ENCODE measurements at regions not wholly inside any gene's neighbourhood (a gene's known extent, or its start where the extent isn't known, plus 50 kb on each side); places are given as distances from the start of the nearest gene placed in this dataset.

DNA sequence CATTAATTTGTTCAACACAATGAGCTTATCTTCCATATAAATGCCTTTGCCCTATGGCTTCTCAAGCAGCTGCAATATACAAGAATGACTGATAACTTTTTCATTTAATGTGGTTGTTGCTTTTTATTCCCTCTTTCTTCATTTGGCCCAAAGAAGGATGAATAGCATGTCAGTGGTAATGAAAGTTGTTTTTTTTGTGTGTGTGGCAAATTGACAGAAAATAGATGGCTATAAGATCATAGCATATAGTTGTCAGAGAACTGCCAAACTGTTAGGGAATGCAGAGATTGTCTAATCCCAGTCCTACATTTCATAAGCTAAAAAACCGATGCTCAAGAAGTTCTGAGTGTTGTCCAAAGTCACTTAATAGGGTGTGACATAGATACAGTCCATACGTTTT lies 244.3 kb downstream of the ACTR3 start:
- DNase-seq = no peak

DNA sequence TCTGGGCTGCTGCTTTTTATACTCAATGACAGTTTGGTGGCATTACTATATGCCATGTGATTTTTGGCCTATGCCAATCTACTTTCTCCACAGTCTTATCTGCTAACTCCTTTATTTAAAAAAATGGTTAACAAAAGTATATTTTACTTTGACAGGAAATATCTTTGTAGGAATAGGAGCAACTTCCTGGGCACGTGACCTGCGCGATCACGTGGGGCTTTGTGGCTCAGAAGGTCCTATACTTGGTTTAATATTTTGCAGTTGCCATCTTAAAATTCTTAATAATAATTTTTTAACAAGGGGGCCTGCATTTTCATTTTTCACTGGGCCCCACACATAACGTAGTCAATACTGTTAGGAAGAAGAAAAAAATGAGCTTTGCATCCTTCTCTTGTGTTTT lies 249.7 kb downstream of the ACTR3 start:
- DNase-seq = no peak

DNA sequence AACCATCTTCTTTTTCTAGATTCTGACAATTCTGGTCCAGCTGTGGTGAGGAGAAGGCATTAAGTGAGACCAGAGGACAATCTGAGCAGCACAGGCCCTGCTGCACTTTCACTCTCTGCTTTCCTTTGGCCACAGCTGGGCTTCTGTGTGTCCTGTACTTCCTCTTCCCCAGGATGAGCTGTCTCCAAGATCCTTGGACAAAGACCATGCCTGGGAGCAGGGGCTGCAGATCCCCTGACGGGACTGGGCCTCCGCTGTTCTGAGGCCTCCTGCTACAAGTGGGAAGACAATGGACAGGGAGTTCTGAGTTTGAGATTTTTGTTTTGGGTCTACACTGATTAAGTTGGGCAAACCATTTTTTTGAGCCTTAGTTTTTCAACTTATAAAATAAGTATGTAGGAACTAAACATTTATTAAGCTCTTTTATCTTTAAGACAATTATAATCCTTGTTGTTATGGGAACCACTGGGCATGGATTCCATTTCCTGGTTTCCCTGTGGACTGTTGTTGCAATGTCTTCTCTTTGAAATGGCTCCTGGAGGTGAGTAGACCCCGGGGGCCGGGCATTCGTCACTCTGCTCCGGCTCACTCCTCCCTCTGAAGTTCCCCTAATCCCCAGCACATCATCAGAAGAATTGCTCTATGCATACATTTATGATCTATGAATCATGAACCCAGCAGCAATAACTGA lies 266.6 kb downstream of the ACTR3 start:
- peak; percentile 5 for DNase-seq

DNA sequence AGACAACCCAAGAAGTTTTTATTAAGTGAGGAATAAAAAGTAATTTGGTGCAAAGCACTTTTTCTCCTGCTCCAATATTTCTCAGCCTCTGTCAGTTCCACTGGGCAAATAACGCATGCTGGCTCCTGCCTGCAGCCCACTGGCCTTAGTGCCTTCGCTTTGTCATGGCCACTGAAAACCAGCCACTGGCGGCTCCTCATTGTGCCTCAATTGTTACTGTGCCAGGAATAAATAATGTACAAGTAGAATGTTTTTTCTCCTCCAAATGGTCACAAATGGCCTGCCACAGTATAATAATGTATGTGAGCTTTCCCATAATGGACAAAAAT lies 267.1 kb downstream of the ACTR3 start:
- DNase-seq = no peak

DNA sequence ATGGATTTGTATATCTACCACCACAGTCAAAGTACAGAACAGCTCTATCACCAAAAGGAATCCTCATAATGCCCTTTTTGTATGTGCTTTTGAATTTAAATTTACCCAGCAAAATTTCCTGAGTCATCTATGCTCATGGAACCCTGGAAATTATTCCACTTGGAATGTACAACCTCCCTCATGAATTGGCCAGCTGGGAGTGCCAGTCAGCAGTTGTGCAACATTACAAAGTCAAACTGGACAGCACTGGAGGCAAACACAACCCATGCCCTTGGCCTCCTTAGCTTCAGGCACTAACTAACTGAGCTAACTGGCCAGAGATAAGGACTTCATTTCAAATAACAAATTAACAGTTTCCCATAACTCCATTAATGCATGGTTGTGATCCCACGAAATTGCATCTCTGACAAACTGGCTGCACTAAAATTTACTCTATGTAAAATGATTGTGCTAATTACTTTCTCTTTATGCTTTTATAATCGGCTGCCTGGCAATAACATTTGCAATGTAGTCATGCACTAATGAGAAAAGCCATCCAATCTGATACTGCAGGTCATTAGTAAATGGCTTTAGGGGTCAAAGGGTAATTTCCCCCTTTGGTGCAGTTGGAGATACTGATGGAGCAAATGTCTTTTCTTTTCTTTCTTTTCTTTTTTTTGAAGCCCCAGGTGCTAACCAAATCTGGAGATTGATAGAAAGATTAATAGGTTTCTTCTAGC lies 270.5 kb downstream of the ACTR3 start:
- DNase-seq = no peak

DNA sequence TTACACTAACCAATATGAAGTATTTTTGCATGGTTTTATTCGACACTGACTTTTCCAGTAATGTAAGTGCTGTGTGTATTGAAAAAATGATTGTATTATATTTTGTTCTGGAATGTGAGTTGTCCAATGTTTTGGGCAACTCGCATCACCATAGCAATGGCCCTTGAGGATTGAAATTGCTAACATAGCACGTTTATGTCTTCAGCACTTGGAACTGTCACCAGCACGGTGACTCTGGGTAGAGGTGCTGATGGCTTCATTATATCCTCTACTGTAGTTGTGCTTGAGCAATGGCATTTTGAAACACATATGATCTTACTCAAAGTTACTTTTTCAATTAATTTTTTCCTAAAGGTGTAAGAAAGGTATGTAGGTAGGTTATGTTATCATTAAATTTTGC lies 271.5 kb downstream of the ACTR3 start:
- DNase-seq = no peak

- no peak for DNase-seq
These were observed 274.6 kb upstream of the DPP10 start for GRCh38 chr2:114167799-114168198.

- no peak for DNase-seq
These were observed 272.4 kb upstream of the DPP10 start for GRCh38 chr2:114170070-114170469.

DNA sequence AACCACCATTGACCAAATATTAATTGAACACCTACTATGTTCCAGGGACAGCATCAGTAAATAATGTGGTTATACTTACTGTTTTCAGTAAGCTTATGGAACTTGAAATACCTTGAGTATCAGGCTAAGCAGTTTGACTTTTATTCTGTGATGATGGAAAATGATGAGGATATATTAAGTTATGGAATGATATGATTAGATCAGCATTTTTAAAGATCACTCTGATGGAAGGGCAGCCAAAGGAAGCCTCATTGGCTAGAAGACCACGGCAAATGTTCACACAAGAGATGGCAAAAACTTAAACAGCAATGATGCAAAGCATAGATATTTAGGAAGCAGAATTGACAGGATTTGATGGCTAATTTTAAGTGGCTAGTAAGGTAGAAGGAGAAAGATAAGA lies 266.9 kb upstream of the DPP10 start:
- no peak for DNase-seq

DNA sequence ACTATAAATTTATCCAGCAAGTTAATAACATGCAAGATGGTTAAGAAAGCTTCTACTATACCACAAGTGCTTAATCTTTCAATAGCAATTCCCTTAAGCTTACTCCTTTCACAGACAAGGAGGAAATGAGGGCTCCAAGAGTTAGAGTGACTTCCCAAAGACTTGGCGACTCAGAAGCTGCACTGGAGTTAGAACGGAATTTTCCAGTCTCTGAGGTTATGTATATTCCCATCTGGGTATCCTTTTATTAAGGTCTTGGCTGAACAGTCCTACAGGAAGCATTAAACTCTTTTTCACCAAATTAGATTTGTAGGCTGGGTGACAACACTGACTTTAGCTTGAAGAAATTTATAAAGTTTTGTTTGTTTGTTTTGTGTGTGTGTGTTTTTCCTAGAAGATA lies 256.9 kb upstream of the DPP10 start:
- no peak for DNase-seq

DNA sequence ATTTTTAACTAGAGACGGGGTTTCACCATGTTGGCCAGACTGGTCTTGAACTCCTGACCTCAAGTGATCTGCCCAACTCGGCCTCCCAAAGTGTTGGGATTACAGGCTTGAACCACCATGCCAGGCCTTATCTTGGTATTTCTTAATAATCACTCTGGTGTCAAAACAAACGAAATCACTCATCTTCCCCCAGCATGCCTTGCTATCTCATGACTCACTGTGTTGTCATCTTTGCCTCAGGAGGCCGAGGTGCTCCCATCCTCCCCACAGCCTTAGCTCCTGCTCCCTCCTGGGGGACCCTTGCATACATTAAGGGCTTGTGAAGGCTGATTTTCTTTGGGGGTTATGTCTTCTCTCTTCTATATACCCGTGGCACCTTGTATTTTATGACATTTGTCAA lies 250.1 kb upstream of the DPP10 start:
- DNase-seq = no peak

- no peak for DNase-seq
These were observed 240.7 kb upstream of the DPP10 start for GRCh38 chr2:114201781-114202180.

DNA sequence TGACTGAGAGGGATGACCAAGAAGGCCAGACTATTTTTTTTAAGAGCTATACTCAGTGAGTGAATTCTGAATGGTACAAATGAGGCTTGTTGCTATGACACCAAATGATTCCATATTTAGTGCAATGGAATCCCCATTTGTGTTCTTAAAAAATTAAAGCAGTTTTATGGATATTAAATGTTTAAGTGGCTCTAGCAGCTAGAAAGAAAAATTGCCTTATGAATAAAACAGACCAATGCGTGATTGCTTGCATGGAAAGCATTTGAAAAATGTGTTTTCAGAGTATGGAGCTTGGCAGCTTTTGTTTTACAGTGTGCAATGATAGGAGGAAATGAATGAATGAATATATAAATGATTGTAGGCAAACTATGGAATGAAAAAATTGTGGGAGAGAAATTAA lies 238.8 kb upstream of the DPP10 start:
- no peak for DNase-seq

GRCh38 chr2:114213808-114214207 lies 228.6 kb upstream of the DPP10 start:
- no peak for DNase-seq

DNA sequence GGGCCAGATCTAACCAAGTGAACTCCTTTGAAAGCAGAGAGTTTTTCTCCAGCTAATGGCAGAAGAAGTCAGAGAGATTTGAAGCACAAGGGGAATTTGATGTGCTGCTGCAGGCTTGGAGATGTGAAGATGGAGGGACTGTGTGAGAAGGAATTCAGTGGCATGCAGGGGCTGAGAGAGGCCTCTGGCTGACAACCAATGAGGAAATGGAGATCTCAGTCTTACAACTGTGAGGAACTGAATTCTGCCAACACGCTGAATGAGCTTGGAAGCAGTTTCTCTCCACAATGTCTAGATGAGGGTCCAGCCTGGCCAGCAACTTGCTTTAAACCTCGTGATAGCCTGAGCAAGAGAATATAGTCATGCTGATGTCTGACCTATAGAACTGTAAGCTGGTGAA lies 224.1 kb upstream of the DPP10 start:
- peak; percentile 12 for DNase-seq

GRCh38 chr2:114219456-114219855 lies 223.0 kb upstream of the DPP10 start:
- peak; percentile 64 for DNase-seq

GRCh38 chr2:114222344-114222743 lies 220.1 kb upstream of the DPP10 start:
- DNase-seq = no peak

DNA sequence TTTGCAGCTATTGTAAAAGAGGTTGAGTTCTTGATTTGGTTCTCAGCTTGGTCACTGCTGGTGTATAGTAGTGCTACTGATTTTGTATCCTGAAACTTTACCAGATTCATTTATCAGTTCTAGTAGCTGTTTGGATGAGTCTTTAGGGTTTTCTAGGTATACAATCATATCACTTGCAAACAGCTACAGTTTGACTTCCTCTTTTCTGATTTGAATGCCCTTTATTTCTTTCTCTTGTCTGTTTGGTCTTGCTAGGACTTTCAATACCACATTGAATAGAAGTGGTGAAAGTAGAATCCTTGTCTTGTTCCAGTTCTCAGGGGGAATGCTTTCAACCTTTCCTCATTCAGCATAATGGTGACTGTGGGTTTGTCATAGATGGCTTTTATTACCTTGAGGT lies 210.5 kb upstream of the DPP10 start:
- DNase-seq = no peak

GRCh38 chr2:114237331-114237730 lies 205.1 kb upstream of the DPP10 start:
- peak; percentile 10 for DNase-seq

DNA sequence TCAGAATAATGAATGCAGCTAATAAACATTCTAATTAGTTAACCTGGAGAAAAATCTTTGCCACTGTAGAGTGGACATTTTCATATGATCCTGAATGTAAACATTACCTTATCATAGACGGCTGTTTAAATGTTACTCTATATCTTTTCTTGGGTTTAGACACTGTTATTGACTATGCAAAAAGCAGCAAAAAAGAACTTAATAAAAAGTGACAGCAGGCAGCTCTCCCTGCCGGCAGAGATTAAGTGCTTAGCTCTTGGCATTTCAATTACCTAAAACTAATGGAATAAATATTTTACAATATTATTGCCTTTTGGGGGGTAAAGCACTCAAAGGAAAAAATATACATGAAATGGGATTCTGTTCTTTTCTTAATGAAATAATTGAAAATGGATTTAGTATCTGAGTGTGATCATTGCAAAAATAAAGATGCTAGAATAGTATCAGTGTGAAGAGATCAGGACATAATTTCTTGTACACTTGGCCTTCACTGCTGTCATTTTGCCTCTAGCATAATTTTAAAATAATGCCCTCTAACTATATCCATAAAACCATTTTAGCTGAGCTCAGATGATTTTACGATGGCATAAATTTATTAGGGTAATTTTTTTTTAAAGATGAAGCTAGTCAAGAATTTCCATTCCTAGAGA lies 203.4 kb upstream of the DPP10 start:
- no peak for DNase-seq

- no peak for DNase-seq
These were observed 193.8 kb upstream of the DPP10 start for GRCh38 chr2:114248648-114249047.

DNA sequence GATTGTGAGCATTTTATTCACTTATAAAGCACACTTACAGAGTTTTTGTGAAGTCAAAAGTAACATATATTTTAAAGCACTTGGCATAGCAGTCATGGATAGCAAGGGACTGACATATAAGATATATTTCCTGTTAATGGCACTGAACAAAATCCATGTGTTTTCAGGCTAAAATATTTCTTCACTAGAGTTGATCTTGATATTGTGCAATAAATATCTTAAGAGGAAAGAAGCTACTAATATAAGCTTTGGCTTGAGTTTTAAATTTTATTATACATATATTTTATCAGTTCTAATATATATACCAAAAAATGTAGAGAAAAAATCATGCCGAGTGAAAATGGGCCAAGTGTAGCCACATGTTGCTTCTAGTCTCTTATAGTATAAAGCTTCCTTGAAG lies 189.7 kb upstream of the DPP10 start:
- DNase-seq = no peak

GRCh38 chr2:114254875-114255274 lies 187.6 kb upstream of the DPP10 start:
- no peak for DNase-seq

DNA sequence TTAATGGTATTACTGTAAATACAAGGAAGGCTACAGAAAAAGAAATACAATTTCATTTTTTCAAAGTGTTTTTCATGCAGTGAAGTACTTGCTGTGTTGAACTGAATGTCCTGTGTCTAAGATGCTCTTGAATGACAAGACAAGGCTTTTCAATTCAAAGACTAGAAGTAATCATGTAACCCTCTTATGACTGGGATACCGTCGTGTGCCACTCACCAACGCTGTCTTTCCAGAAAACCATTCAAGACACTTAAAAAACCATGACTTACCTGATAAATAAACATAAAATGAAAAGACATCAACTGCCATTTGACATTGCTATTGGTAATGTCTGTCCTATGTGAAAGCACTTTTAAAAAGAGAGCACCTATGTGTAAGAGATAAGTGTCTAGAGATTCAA lies 183.1 kb upstream of the DPP10 start:
- no peak for DNase-seq
